ENCODE measurements at regions not wholly inside any gene's neighbourhood (a gene's known extent, or its start where the extent isn't known, plus 50 kb on each side); places are given as distances from the start of the nearest gene placed in this dataset.

DNA sequence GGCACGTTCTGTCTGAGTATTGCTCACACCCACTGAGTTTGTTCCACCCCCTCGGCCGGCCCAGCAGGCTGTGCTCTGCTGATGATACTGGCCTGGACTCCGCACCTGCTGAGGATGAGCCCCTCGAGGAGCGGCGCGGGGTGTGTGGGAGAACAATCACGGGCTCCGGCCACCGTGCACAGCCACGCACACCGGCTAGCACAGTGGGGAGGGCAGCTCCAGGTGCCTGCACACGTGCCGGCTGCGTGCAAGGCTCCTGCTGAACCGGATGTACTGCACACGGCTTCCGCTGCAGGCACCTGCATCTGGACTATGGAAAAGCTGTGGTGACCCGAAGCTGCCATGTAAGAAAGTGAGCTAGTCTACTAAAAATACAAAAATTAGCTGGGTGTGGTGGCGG, 485.2 kb upstream of the CDH9 start:
- TF ChIP-seq, protein P1, sequence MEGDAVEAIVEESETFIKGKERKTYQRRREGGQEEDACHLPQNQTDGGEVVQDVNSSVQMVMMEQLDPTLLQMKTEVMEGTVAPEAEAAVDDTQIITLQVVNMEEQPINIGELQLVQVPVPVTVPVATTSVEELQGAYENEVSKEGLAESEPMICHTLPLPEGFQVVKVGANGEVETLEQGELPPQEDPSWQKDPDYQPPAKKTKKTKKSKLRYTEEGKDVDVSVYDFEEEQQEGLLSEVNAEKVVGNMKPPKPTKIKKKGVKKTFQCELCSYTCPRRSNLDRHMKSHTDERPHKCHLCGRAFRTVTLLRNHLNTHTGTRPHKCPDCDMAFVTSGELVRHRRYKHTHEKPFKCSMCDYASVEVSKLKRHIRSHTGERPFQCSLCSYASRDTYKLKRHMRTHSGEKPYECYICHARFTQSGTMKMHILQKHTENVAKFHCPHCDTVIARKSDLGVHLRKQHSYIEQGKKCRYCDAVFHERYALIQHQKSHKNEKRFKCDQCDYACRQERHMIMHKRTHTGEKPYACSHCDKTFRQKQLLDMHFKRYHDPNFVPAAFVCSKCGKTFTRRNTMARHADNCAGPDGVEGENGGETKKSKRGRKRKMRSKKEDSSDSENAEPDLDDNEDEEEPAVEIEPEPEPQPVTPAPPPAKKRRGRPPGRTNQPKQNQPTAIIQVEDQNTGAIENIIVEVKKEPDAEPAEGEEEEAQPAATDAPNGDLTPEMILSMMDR (conservative IDR thresholded peaks at IDR 0.05; ENCODE audit: low read depth, low read length), result no peak
- H3K27me3 ChIP-seq (ENCODE audit: insufficient read depth, low read depth), result no peaks in the 10 kb centered on the region
- no peaks in the 10 kb centered on the region for H3K36me3 ChIP-seq (ENCODE audit: insufficient read depth)
- no peak overlapping the region for H2AFZ ChIP-seq (ENCODE audit: low read depth)
- H3K4me1 ChIP-seq (ENCODE audit: low read depth, poor library complexity, severe bottlenecking), result no peaks in the 10 kb centered on the region
- no peak overlapping the region for H3K4me2 ChIP-seq
- H3K9ac ChIP-seq, result no peak overlapping the region
- H4K20me1 ChIP-seq (ENCODE audit: insufficient read depth), result no peaks in the 10 kb centered on the region
- no peak overlapping the region for H3K27ac ChIP-seq
- H3K4me3 ChIP-seq (IDR thresholded peaks at IDR 0.05; ENCODE audit: insufficient read depth, low read depth, low read length), result no peak overlapping the region
- no peaks in the 10 kb centered on the region for H3K79me2 ChIP-seq (ENCODE audit: insufficient read depth, low read depth)

DNA sequence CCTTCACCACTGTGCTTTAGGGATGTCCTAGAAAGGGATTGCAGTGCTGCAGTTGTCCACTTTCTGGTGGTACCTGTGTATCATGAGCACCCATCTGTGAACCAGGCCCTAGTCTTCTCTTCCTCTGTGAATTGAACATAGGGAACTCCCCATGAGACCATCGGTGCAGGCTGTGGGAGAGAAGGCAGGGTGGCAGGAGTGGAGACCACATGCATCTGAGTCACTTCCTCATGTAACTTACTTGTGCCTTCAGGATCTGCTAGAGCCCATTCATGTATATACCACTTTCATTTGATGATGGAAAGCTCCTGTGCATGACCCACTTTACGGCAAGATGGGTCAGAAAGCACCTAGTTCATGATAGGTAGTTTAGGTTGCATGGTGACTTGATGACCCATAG, 478.1 kb upstream of the CDH9 start:
- H3K79me2 ChIP-seq (ENCODE audit: insufficient read depth, low read depth), result no peaks in the 10 kb centered on the region
- no peaks in the 10 kb centered on the region for H4K20me1 ChIP-seq (ENCODE audit: insufficient read depth)
- no peaks in the 10 kb centered on the region for H3K4me1 ChIP-seq (ENCODE audit: low read depth, poor library complexity, severe bottlenecking)
- H3K27ac ChIP-seq, result no peak overlapping the region
- no peaks in the 10 kb centered on the region for H3K27me3 ChIP-seq (ENCODE audit: insufficient read depth, low read depth)
- no peak overlapping the region for H3K4me3 ChIP-seq (IDR thresholded peaks at IDR 0.05; ENCODE audit: insufficient read depth, low read depth, low read length)
- TF ChIP-seq, protein P1 (conservative IDR thresholded peaks at IDR 0.05; ENCODE audit: low read depth, low read length), result no peak
- no peak overlapping the region for H3K4me2 ChIP-seq
- H3K9ac ChIP-seq, result no peak overlapping the region
- no peak overlapping the region for H2AFZ ChIP-seq (ENCODE audit: low read depth)
- H3K36me3 ChIP-seq (ENCODE audit: insufficient read depth), result no peaks in the 10 kb centered on the region

DNA sequence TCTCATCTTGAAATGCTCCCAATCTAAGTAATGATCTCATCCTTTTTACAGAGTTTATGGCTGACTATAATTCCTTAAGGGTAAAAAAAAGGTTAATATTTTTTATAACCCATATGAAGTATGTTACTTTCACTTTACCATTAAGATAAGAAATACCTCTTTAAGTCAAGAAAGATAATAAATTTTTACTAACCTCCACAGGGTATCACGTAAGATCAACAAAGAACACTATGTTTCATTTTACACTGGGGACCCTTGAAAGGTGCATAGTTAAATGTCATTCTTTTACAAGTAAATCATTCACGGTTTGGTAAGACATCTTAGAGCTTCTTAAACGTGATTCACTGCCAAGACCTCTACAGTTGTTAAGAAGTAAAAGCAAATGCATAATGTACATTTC, 472.7 kb upstream of the CDH9 start:
- Histone ChIP-seq H3K27me3 (ENCODE audit: insufficient read depth, low read depth) (no peaks in the 10 kb centered on the region), H3K9ac (no peak overlapping the region), H2AFZ (ENCODE audit: low read depth) (no peak overlapping the region), H4K20me1 (ENCODE audit: insufficient read depth) (no peaks in the 10 kb centered on the region), H3K27ac (no peak overlapping the region), H3K79me2 (ENCODE audit: insufficient read depth, low read depth) (no peaks in the 10 kb centered on the region), H3K4me1 (ENCODE audit: low read depth, poor library complexity, severe bottlenecking) (peaks cover 40% of the 10 kb centered on the region), H3K4me3 (IDR thresholded peaks at IDR 0.05; ENCODE audit: insufficient read depth, low read depth, low read length) (no peak overlapping the region), H3K36me3 (ENCODE audit: insufficient read depth) (no peaks in the 10 kb centered on the region), H3K4me2 (no peak overlapping the region)
- TF ChIP-seq, protein P1 (conservative IDR thresholded peaks at IDR 0.05; ENCODE audit: low read depth, low read length), result no peak

DNA sequence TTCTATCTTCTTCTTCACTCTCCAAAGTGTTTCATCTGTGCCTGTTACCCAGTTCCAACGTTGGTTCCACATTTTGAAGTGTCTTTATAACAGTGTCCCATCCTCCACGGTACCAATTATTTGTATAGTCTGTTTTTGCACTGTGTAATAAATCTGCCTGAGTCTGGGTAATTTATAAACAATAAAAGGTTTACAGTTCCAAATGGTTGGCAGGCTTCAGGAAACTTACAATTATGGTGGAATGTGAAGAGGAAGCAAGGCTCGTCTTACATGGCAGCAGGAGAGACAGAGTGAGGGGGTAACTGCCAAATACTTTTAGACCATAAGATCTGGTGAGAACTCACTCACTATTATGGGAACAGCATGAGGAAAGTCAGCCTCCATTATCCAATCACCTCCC, 465.4 kb upstream of the CDH9 start:
- Histone ChIP-seq H3K4me2 (no peak overlapping the region), H3K27ac (no peak overlapping the region), H2AFZ (ENCODE audit: low read depth) (no peak overlapping the region), H3K9ac (no peak overlapping the region), H4K20me1 (ENCODE audit: insufficient read depth) (no peaks in the 10 kb centered on the region), H3K79me2 (ENCODE audit: insufficient read depth, low read depth) (no peaks in the 10 kb centered on the region), H3K36me3 (ENCODE audit: insufficient read depth) (no peaks in the 10 kb centered on the region), H3K27me3 (ENCODE audit: insufficient read depth, low read depth) (no peaks in the 10 kb centered on the region), H3K4me1 (ENCODE audit: low read depth, poor library complexity, severe bottlenecking) (peaks cover 18% of the 10 kb centered on the region), H3K4me3 (IDR thresholded peaks at IDR 0.05; ENCODE audit: insufficient read depth, low read depth, low read length) (no peak overlapping the region)
- TF ChIP-seq, protein P1 (conservative IDR thresholded peaks at IDR 0.05; ENCODE audit: low read depth, low read length), result no peak

DNA sequence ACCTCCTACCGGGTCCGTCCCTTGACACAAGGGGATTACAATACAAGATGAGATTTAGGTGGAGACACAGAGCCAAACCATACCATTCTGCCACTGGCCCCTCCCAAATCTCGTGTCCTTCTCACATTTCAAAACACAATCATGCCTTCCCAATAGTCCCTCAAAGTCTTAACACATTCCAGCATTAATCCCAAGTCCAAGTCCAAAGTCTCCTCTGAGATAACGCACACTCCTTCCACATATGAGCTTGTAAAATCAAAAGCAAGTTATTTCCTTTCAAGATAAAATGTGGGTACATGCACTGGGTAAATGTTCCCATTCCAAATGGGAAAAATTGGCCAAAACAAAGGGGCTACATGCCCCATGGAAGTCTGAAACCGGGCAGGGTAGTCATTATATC, 463.9 kb upstream of the CDH9 start:
- H3K79me2 ChIP-seq (ENCODE audit: insufficient read depth, low read depth), result no peaks in the 10 kb centered on the region
- H3K36me3 ChIP-seq (ENCODE audit: insufficient read depth), result no peaks in the 10 kb centered on the region
- peaks cover 2% of the 10 kb centered on the region for H3K4me1 ChIP-seq (ENCODE audit: low read depth, poor library complexity, severe bottlenecking)
- H4K20me1 ChIP-seq (ENCODE audit: insufficient read depth), result no peaks in the 10 kb centered on the region
- TF ChIP-seq, protein P1 (conservative IDR thresholded peaks at IDR 0.05; ENCODE audit: low read depth, low read length), result no peak
- no peaks in the 10 kb centered on the region for H3K27me3 ChIP-seq (ENCODE audit: insufficient read depth, low read depth)
- no peak overlapping the region for H3K4me3 ChIP-seq (IDR thresholded peaks at IDR 0.05; ENCODE audit: insufficient read depth, low read depth, low read length)
- H3K9ac ChIP-seq, result no peak overlapping the region
- no peak overlapping the region for H3K27ac ChIP-seq
- no peak overlapping the region for H3K4me2 ChIP-seq
- no peak overlapping the region for H2AFZ ChIP-seq (ENCODE audit: low read depth)
